GM23248 (cell line): ENCODE measurements at regions not wholly inside any gene's neighbourhood (a gene's known extent, or its start where the extent isn't known, plus 50 kb on each side); places are given as distances from the start of the nearest gene placed in this dataset.

ENCODE experiments used
- DNase-seq: peaks from one replicate; pipeline ENCODE4 v3.0.0-alpha.2; 2015
- H2AFZ ChIP-seq: fragments of 200-600 bp; sonication (generic); 2 replicates; pipeline ENCODE4 v1.6.1; 2016; ENCODE audit warnings: antibody characterized with exemption
- H3F3A ChIP-seq: fragments of 200-600 bp; sonication (generic); 2 replicates; pipeline ENCODE4 v1.6.1; 2016; ENCODE audit warnings: mild to moderate bottlenecking, antibody characterized with exemption, mixed run types; ENCODE audit not compliant: insufficient read depth
- H3K27ac ChIP-seq: fragments of 200-600 bp; sonication (generic); 2 replicates; pipeline ENCODE4 v1.5.1; 2016; ENCODE audit warnings: mild to moderate bottlenecking
- H3K27me3 ChIP-seq: fragments of 200-600 bp; sonication (generic); replicated peaks from 2 replicates; pipeline ENCODE4 v1.6.1; 2016; ENCODE audit warnings: mild to moderate bottlenecking; ENCODE audit not compliant: insufficient read depth
- H3K36me3 ChIP-seq: fragments of 200-600 bp; sonication (generic); 2 replicates; pipeline ENCODE4 v1.6.1; 2016; ENCODE audit warnings: low read depth, mild to moderate bottlenecking
- H3K4me1 ChIP-seq: fragments of 200-600 bp; sonication (generic); 2 replicates; pipeline ENCODE4 v1.6.1; 2016; ENCODE audit warnings: mild to moderate bottlenecking; ENCODE audit not compliant: insufficient read depth
- H3K4me2 ChIP-seq: fragments of 200-600 bp; sonication (generic); one replicate; pipeline ENCODE4 v1.6.1; 2016; ENCODE audit warnings: mild to moderate bottlenecking; ENCODE audit not compliant: unreplicated experiment
- H3K4me3 ChIP-seq: fragments of 200-600 bp; sonication (generic); 2 replicates; pipeline ENCODE4 v1.5.1; 2016; ENCODE audit warnings: mild to moderate bottlenecking
- H3K79me2 ChIP-seq: fragments of 200-600 bp; sonication (generic); 2 replicates; pipeline ENCODE4 v1.6.1; 2016; ENCODE audit warnings: mild to moderate bottlenecking; ENCODE audit not compliant: insufficient read depth
- H3K9ac ChIP-seq: fragments of 200-600 bp; sonication (generic); 2 replicates; pipeline ENCODE4 v1.6.1; 2016; ENCODE audit warnings: mild to moderate bottlenecking
- H3K9me2 ChIP-seq: fragments of 200-600 bp; sonication (generic); 2 replicates; pipeline ENCODE4 v1.6.1; 2016; ENCODE audit warnings: mixed run types, mild to moderate bottlenecking, moderate library complexity; ENCODE audit not compliant: insufficient read depth
- H3K9me3 ChIP-seq: fragments of 200-600 bp; sonication (generic); one replicate; pipeline ENCODE4 v1.6.1; 2017; ENCODE audit warnings: low read depth
- H4K20me1 ChIP-seq: fragments of 200-600 bp; sonication (generic); 2 replicates; pipeline ENCODE4 v1.6.0; 2016; ENCODE audit not compliant: insufficient read depth
- EZH2 ChIP-seq: fragments of 200-600 bp; sonication (generic); IDR thresholded peaks from 2 replicates; pipeline ENCODE4 v1.6.1; 2018; ENCODE audit warnings: antibody characterized with exemption, mild to moderate bottlenecking; ENCODE audit not compliant: insufficient read depth, poor library complexity, severe bottlenecking
- EZH2phosphoT487 ChIP-seq: fragments of 200-600 bp; sonication (generic); IDR thresholded peaks from 2 replicates; pipeline ENCODE4 v1.6.1; 2018; ENCODE audit warnings: antibody characterized with exemption, moderate library complexity, mild to moderate bottlenecking, low read depth; ENCODE audit not compliant: insufficient read depth
- WGBS, 2 experiments: methylation state at CpG; one replicate each; pipeline ENCODE4 v1.1.6; 2015 to 2017; ENCODE audit warnings: low lambda C conversion rate in 2 of 2, low coverage in 1 of 2; ENCODE audit errors: missing lambda C conversion rate in 2 of 2; 5-methylcytosine and 5-hydroxymethylcytosine counted together
- in situ Hi-C: fragments of 300-500 bp; cut with MboI; formaldehyde crosslinking; loops from 2 replicates; pipeline ENCODE4 v1.15.0; 2020

GRCh38 chr18:35827275-35827902 is 145.1 kb upstream of the RMP24 start:
- Histone ChIP-seq H2AFZ (no peak overlapping the region), H3K27me3 (no peaks in the 10 kb centered on the region), H3K9me3 (no peaks in the 10 kb centered on the region), H3K9me2 (no peaks in the 10 kb centered on the region), H3K36me3 (no peaks in the 10 kb centered on the region), H3K4me2 (no peak overlapping the region), H3K4me3 (no peak overlapping the region), H4K20me1 (no peaks in the 10 kb centered on the region), H3K27ac (no peak overlapping the region), H3K79me2 (no peaks in the 10 kb centered on the region), H3K9ac (no peak overlapping the region), H3F3A (no peaks in the 10 kb centered on the region), H3K4me1 (no peaks in the 10 kb centered on the region)
- DNase-seq, result no peak
- in situ Hi-C loops, result no loop called here
- TF ChIP-seq EZH2 (no peak), EZH2phosphoT487 (no peak)

- no peaks in the 10 kb centered on the region for H4K20me1 ChIP-seq
- TF ChIP-seq EZH2 (no peak), EZH2phosphoT487 (no peak)
- H3K27me3 ChIP-seq, result no peaks in the 10 kb centered on the region
- no peaks in the 10 kb centered on the region for H3K36me3 ChIP-seq
- no peak overlapping the region for H3K27ac ChIP-seq
- no peak overlapping the region for H2AFZ ChIP-seq
- H3K4me2 ChIP-seq, result no peak overlapping the region
- DNase-seq, result no peak
- in situ Hi-C loops, result no loop called here
- no peaks in the 10 kb centered on the region for H3K9me3 ChIP-seq
- WGBS, 2 experiments, result 76 to 80% methylated on average over 2 of the region's 2 CpGs
- H3K9ac ChIP-seq, result no peak overlapping the region
- no peaks in the 10 kb centered on the region for H3F3A ChIP-seq
- no peak overlapping the region for H3K4me3 ChIP-seq
- H3K9me2 ChIP-seq, result no peaks in the 10 kb centered on the region
- no peaks in the 10 kb centered on the region for H3K79me2 ChIP-seq
- H3K4me1 ChIP-seq, result no peaks in the 10 kb centered on the region
Measured at GRCh38 chr18:35827903-35828275, 144.6 kb upstream of the RMP24 start.

GRCh38 chr18:35828591-35828990 is 143.9 kb upstream of the RMP24 start:
- Histone ChIP-seq H3K9me2 (no peaks in the 10 kb centered on the region), H3K4me3 (no peak overlapping the region), H2AFZ (no peak overlapping the region), H3K27me3 (no peaks in the 10 kb centered on the region), H3K4me2 (no peak overlapping the region), H3K36me3 (no peaks in the 10 kb centered on the region), H3F3A (no peaks in the 10 kb centered on the region), H3K27ac (no peak overlapping the region), H3K4me1 (no peaks in the 10 kb centered on the region), H4K20me1 (no peaks in the 10 kb centered on the region), H3K79me2 (no peaks in the 10 kb centered on the region), H3K9ac (no peak overlapping the region), H3K9me3 (no peaks in the 10 kb centered on the region)
- WGBS, 2 experiments, result 51 to 55% methylated on average over 2 of the region's 2 CpGs
- DNase-seq, result no peak
- no peak for TF ChIP-seq EZH2phosphoT487
- no peak for TF ChIP-seq EZH2
- in situ Hi-C loops, result no loop called here

GRCh38 chr18:35835366-35835765 is 137.1 kb upstream of the RMP24 start:
- in situ Hi-C loops, result no loop called here
- no peak overlapping the region for H3K4me3 ChIP-seq
- TF ChIP-seq EZH2 (no peak), EZH2phosphoT487 (no peak)
- no peaks in the 10 kb centered on the region for H3K9me2 ChIP-seq
- no peaks in the 10 kb centered on the region for H4K20me1 ChIP-seq
- no peak for DNase-seq
- H3K4me1 ChIP-seq, result no peaks in the 10 kb centered on the region
- no peak overlapping the region for H2AFZ ChIP-seq
- 52 to 55% methylated on average over 2 of the region's 2 CpGs for WGBS, 2 experiments
- H3F3A ChIP-seq, result no peaks in the 10 kb centered on the region
- H3K36me3 ChIP-seq, result no peaks in the 10 kb centered on the region
- H3K27ac ChIP-seq, result no peak overlapping the region
- H3K79me2 ChIP-seq, result no peaks in the 10 kb centered on the region
- no peaks in the 10 kb centered on the region for H3K9me3 ChIP-seq
- H3K4me2 ChIP-seq, result no peak overlapping the region
- H3K27me3 ChIP-seq, result no peaks in the 10 kb centered on the region; the same call in 1 of the 2 replicates
- no peak overlapping the region for H3K9ac ChIP-seq

GRCh38 chr18:35835833-35836232 is 136.6 kb upstream of the RMP24 start:
- H2AFZ ChIP-seq, result no peak overlapping the region
- no peaks in the 10 kb centered on the region for H4K20me1 ChIP-seq
- H3K9me3 ChIP-seq, result no peaks in the 10 kb centered on the region
- H3K4me2 ChIP-seq, result no peak overlapping the region
- 56 to 58% methylated on average over 2 of the region's 2 CpGs for WGBS, 2 experiments
- H3K27me3 ChIP-seq, result no peaks in the 10 kb centered on the region; the same call in 1 of the 2 replicates
- TF ChIP-seq EZH2phosphoT487, result no peak
- no peak for TF ChIP-seq EZH2
- in situ Hi-C loops, result no loop called here
- no peaks in the 10 kb centered on the region for H3K79me2 ChIP-seq
- no peak for DNase-seq
- H3K4me1 ChIP-seq, result no peaks in the 10 kb centered on the region
- no peaks in the 10 kb centered on the region for H3K9me2 ChIP-seq
- H3K36me3 ChIP-seq, result no peaks in the 10 kb centered on the region
- H3F3A ChIP-seq, result no peaks in the 10 kb centered on the region
- H3K9ac ChIP-seq, result no peak overlapping the region
- no peak overlapping the region for H3K27ac ChIP-seq
- no peak overlapping the region for H3K4me3 ChIP-seq
